ENCODE measurements at regions not wholly inside any gene's neighbourhood (a gene's known extent, or its start where the extent isn't known, plus 50 kb on each side); places are given as distances from the start of the nearest gene placed in this dataset.

DNA sequence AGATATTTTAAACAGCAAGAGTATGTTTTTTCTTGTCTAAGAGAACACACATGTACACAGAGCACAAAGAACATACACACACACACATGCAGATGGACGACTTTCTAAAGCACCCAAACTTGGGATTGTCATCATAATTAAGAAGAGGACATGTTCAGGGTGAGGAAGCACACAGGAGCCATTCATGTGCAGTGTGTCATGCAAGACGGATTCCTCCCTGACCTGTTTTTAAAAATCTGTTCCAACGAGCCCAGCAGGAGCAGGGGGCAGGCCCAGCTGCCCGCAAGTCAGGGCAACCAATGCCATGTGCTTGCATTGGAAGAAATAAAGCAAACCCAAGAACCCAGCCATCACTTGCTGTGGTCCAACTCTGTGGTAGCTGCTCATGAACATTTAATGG, 167.3 kb upstream of the ZNF644 start:
- no peak for TF ChIP-seq CTCF (IDR thresholded peaks at IDR 0.05)
- no peak for TF ChIP-seq FOXJ3 (CRISPR knock-in tag; IDR thresholded peaks at IDR 0.05; ENCODE audit: borderline replicate concordance)
- TF ChIP-seq GTF2I (CRISPR knock-in tag; conservative IDR thresholded peaks at IDR 0.05): no peak
- TF ChIP-seq NR2C2 (CRISPR knock-in tag; IDR thresholded peaks at IDR 0.05): no peak
- TF ChIP-seq MXD4 (CRISPR knock-in tag; IDR thresholded peaks at IDR 0.05; ENCODE audit: borderline replicate concordance): no peak
- TF ChIP-seq, protein P1, sequence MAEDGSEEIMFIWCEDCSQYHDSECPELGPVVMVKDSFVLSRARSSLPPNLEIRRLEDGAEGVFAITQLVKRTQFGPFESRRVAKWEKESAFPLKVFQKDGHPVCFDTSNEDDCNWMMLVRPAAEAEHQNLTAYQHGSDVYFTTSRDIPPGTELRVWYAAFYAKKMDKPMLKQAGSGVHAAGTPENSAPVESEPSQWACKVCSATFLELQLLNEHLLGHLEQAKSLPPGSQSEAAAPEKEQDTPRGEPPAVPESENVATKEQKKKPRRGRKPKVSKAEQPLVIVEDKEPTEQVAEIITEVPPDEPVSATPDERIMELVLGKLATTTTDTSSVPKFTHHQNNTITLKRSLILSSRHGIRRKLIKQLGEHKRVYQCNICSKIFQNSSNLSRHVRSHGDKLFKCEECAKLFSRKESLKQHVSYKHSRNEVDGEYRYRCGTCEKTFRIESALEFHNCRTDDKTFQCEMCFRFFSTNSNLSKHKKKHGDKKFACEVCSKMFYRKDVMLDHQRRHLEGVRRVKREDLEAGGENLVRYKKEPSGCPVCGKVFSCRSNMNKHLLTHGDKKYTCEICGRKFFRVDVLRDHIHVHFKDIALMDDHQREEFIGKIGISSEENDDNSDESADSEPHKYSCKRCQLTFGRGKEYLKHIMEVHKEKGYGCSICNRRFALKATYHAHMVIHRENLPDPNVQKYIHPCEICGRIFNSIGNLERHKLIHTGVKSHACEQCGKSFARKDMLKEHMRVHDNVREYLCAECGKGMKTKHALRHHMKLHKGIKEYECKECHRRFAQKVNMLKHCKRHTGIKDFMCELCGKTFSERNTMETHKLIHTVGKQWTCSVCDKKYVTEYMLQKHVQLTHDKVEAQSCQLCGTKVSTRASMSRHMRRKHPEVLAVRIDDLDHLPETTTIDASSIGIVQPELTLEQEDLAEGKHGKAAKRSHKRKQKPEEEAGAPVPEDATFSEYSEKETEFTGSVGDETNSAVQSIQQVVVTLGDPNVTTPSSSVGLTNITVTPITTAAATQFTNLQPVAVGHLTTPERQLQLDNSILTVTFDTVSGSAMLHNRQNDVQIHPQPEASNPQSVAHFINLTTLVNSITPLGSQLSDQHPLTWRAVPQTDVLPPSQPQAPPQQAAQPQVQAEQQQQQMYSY (CRISPR knock-in tag; IDR thresholded peaks at IDR 0.05): no peak
- TF ChIP-seq ATF6 (CRISPR knock-in tag; IDR thresholded peaks at IDR 0.05): no peak
- TF ChIP-seq HMGXB4 (CRISPR knock-in tag; IDR thresholded peaks at IDR 0.05): no peak
